Central memory CD8-positive, alpha-beta T cell (primary cell): ENCODE measurements at regions not wholly inside any gene's neighbourhood (a gene's known extent, or its start where the extent isn't known, plus 50 kb on each side); places are given as distances from the start of the nearest gene placed in this dataset.

ENCODE experiments used
- ATAC-seq: fragments of 150-1000 bp; cut with Tn5 transposase; replicated peaks from 2 replicates; pipeline ENCODE4 v1.10.0; 2022; ENCODE audit warnings: mild to moderate bottlenecking, moderate FRiP score, moderate number of reproducible peaks; ENCODE audit not compliant: poor library complexity, severe bottlenecking; ENCODE audit errors: extremely low read depth
- DNase-seq, 2 donors: peaks; one replicate each; pipeline ENCODE4 v3.0.0; 2021; ENCODE audit warnings: low spot score in 2 of 2
- H3K27ac Mint-ChIP-seq: one replicate; pipeline ENCODE4 v1.8.0; 2022; ENCODE audit warnings: low read depth, mild to moderate bottlenecking, moderate library complexity, mixed read lengths
- H3K27me3 Mint-ChIP-seq: one replicate; pipeline ENCODE4 v1.8.0; 2022; ENCODE audit warnings: mixed read lengths
- H3K36me3 Mint-ChIP-seq: one replicate; pipeline ENCODE4 v1.8.0; 2022; ENCODE audit warnings: mild to moderate bottlenecking, moderate library complexity, mixed read lengths; ENCODE audit not compliant: insufficient read depth
- H3K4me1 Mint-ChIP-seq: one replicate; pipeline ENCODE4 v1.8.0; 2022; ENCODE audit warnings: mixed read lengths
- H3K4me3 Mint-ChIP-seq: one replicate; pipeline ENCODE4 v1.8.0; 2022; ENCODE audit warnings: mild to moderate bottlenecking, moderate library complexity, mixed read lengths
- H3K9me3 Mint-ChIP-seq: one replicate; pipeline ENCODE4 v1.8.0; 2022; ENCODE audit warnings: mixed read lengths

GRCh38 chr10:128475686-128476367, 349.6 kb upstream of the MKI67 start:
- H3K4me3 Mint-ChIP-seq = no peak overlapping the region
- H3K27me3 Mint-ChIP-seq = no peaks in the 10 kb centered on the region
- no peak for ATAC-seq
- H3K36me3 Mint-ChIP-seq = no peaks in the 10 kb centered on the region
- no peaks in the 10 kb centered on the region for H3K9me3 Mint-ChIP-seq
- no peak overlapping the region for H3K27ac Mint-ChIP-seq
- no peaks in the 10 kb centered on the region for H3K4me1 Mint-ChIP-seq
- no peak for DNase-seq

- ATAC-seq = no peak
Measured at GRCh38 chr10:128476368-128476725, 350.1 kb upstream of the MKI67 start.

GRCh38 chr10:128476845-128477244, 350.6 kb upstream of the MKI67 start:
- Mint-ChIP-seq H3K27me3 (no peaks in the 10 kb centered on the region), H3K4me1 (no peaks in the 10 kb centered on the region), H3K36me3 (no peaks in the 10 kb centered on the region), H3K27ac (no peak overlapping the region), H3K4me3 (no peak overlapping the region), H3K9me3 (no peaks in the 10 kb centered on the region)
- DNase-seq = no peak
- ATAC-seq = no peak

More at GRCh38 chr10:128476368-128476725, 350.1 kb upstream of the MKI67 start:
- Mint-ChIP-seq H3K36me3 (no peaks in the 10 kb centered on the region), H3K27ac (no peak overlapping the region), H3K4me3 (no peak overlapping the region), H3K27me3 (no peaks in the 10 kb centered on the region), H3K4me1 (no peaks in the 10 kb centered on the region), H3K9me3 (no peaks in the 10 kb centered on the region)
- no peak for DNase-seq

- no peaks in the 10 kb centered on the region for H3K27me3 Mint-ChIP-seq
- ATAC-seq (no peak), DNase-seq (no peak)
- H3K9me3 Mint-ChIP-seq = no peaks in the 10 kb centered on the region
- H3K27ac Mint-ChIP-seq = no peak overlapping the region
- H3K4me1 Mint-ChIP-seq = no peaks in the 10 kb centered on the region
- no peaks in the 10 kb centered on the region for H3K36me3 Mint-ChIP-seq
- H3K4me3 Mint-ChIP-seq = no peak overlapping the region
Measured at GRCh38 chr10:128480601-128481000, 354.4 kb upstream of the MKI67 start.

- DNase-seq (no peak), ATAC-seq (no peak)
- H3K27ac Mint-ChIP-seq = no peak overlapping the region
- H3K9me3 Mint-ChIP-seq = no peaks in the 10 kb centered on the region
- no peaks in the 10 kb centered on the region for H3K36me3 Mint-ChIP-seq
- H3K4me1 Mint-ChIP-seq = no peaks in the 10 kb centered on the region
- H3K27me3 Mint-ChIP-seq = no peaks in the 10 kb centered on the region
- no peak overlapping the region for H3K4me3 Mint-ChIP-seq
Measured at GRCh38 chr10:128481152-128481840, 355.1 kb upstream of the MKI67 start.

- H3K27ac Mint-ChIP-seq = no peak overlapping the region
- ATAC-seq (no peak), DNase-seq (no peak)
- H3K4me1 Mint-ChIP-seq = no peaks in the 10 kb centered on the region
- no peaks in the 10 kb centered on the region for H3K27me3 Mint-ChIP-seq
- no peak overlapping the region for H3K4me3 Mint-ChIP-seq
- H3K36me3 Mint-ChIP-seq = no peaks in the 10 kb centered on the region
- H3K9me3 Mint-ChIP-seq = no peaks in the 10 kb centered on the region
Measured at GRCh38 chr10:128482052-128482451, 355.8 kb upstream of the MKI67 start.

- ATAC-seq (no peak), DNase-seq (no peak)
- Mint-ChIP-seq H3K36me3 (no peaks in the 10 kb centered on the region), H3K9me3 (no peaks in the 10 kb centered on the region), H3K27me3 (no peaks in the 10 kb centered on the region), H3K4me1 (no peaks in the 10 kb centered on the region), H3K27ac (no peak overlapping the region), H3K4me3 (no peak overlapping the region)
Measured at GRCh38 chr10:128483216-128483615, 357.0 kb upstream of the MKI67 start.

GRCh38 chr10:128484041-128484440, 357.8 kb upstream of the MKI67 start:
- no peak overlapping the region for H3K27ac Mint-ChIP-seq
- DNase-seq (no peak), ATAC-seq (no peak)
- no peaks in the 10 kb centered on the region for H3K4me1 Mint-ChIP-seq
- no peaks in the 10 kb centered on the region for H3K27me3 Mint-ChIP-seq
- no peaks in the 10 kb centered on the region for H3K9me3 Mint-ChIP-seq
- H3K4me3 Mint-ChIP-seq = no peak overlapping the region
- no peaks in the 10 kb centered on the region for H3K36me3 Mint-ChIP-seq

- Mint-ChIP-seq H3K4me1 (no peaks in the 10 kb centered on the region), H3K36me3 (no peaks in the 10 kb centered on the region), H3K4me3 (no peak overlapping the region), H3K27ac (no peak overlapping the region), H3K9me3 (no peaks in the 10 kb centered on the region), H3K27me3 (no peaks in the 10 kb centered on the region)
- DNase-seq (no peak), ATAC-seq (no peak)
Measured at GRCh38 chr10:128485701-128486235, 359.5 kb upstream of the MKI67 start.

- Mint-ChIP-seq H3K4me1 (no peaks in the 10 kb centered on the region), H3K27ac (no peak overlapping the region), H3K27me3 (no peaks in the 10 kb centered on the region), H3K36me3 (no peaks in the 10 kb centered on the region), H3K9me3 (no peaks in the 10 kb centered on the region), H3K4me3 (no peak overlapping the region)
- DNase-seq = no peak
- ATAC-seq = no peak
Measured at GRCh38 chr10:128487517-128487916, 361.3 kb upstream of the MKI67 start.

GRCh38 chr10:128489324-128490247, 363.4 kb upstream of the MKI67 start:
- ATAC-seq = no peak

GRCh38 chr10:128491686-128492085, 365.5 kb upstream of the MKI67 start:
- Mint-ChIP-seq H3K4me3 (no peak overlapping the region), H3K27ac (no peak overlapping the region), H3K36me3 (no peaks in the 10 kb centered on the region), H3K27me3 (no peaks in the 10 kb centered on the region), H3K4me1 (no peaks in the 10 kb centered on the region), H3K9me3 (no peaks in the 10 kb centered on the region)
- DNase-seq (no peak), ATAC-seq (no peak)

More at GRCh38 chr10:128489324-128490247, 363.4 kb upstream of the MKI67 start:
- DNase-seq = no peak
- no peaks in the 10 kb centered on the region for H3K4me1 Mint-ChIP-seq
- H3K36me3 Mint-ChIP-seq = no peaks in the 10 kb centered on the region
- no peak overlapping the region for H3K27ac Mint-ChIP-seq
- no peaks in the 10 kb centered on the region for H3K9me3 Mint-ChIP-seq
- H3K4me3 Mint-ChIP-seq = no peak overlapping the region
- no peaks in the 10 kb centered on the region for H3K27me3 Mint-ChIP-seq
